Cardiac muscle cell (in vitro differentiated cells and primary cell): ENCODE measurements at regions not wholly inside any gene's neighbourhood (a gene's known extent, or its start where the extent isn't known, plus 50 kb on each side); places are given as distances from the start of the nearest gene placed in this dataset.

ENCODE experiments used
- DNase-seq, 2 donors: peaks; one replicate each; pipeline versions ENCODE4 v3.0.0 to v3.0.0-alpha.2; 2010 to 2017; ENCODE audit warnings: low read depth in 1 of 2, low spot score in 1 of 2
- H3K27ac ChIP-seq: fragments of 200-600 bp; sonication (generic); 2 replicates; pipeline ENCODE4 v1.5.1; 2016
- H3K27me3 ChIP-seq: fragments of 200-600 bp; sonication (generic); 2 replicates; pipeline ENCODE4 v1.6.0; 2016; ENCODE audit warnings: control low read depth
- H3K36me3 ChIP-seq: fragments of 200-600 bp; sonication (generic); 2 replicates; pipeline ENCODE4 v1.5.1; 2016; ENCODE audit warnings: control low read depth
- H3K4me1 ChIP-seq: fragments of 200-600 bp; sonication (generic); 2 replicates; pipeline ENCODE4 v1.8.1; 2017; ENCODE audit warnings: low read depth, mild to moderate bottlenecking, mixed run types
- H3K4me3 ChIP-seq: fragments of 200-600 bp; sonication (generic); 2 replicates; pipeline ENCODE4 v1.5.1; 2016; ENCODE audit warnings: mild to moderate bottlenecking
- H3K9me3 ChIP-seq: fragments of 200-600 bp; sonication (generic); 2 replicates; pipeline ENCODE4 v1.5.1; 2017; ENCODE audit warnings: low read depth, mild to moderate bottlenecking, control low read depth
- CTCF ChIP-seq: IDR thresholded peaks from 2 replicates; pipeline ENCODE4 v1.5.1; 2012; ENCODE audit warnings: low read depth, mild to moderate bottlenecking, low read length

GRCh38 chr10:18786478-18786877 lies 127.2 kb downstream of the ARL5B start:
- Histone ChIP-seq H3K27me3 (no peaks in the 10 kb centered on the region), H3K4me3 (no peak overlapping the region), H3K27ac (no peak overlapping the region), H3K4me1 (no peaks in the 10 kb centered on the region), H3K36me3 (no peaks in the 10 kb centered on the region), H3K9me3 (no peaks in the 10 kb centered on the region)
- no peak for TF ChIP-seq CTCF
- DNase-seq = no peak

- Histone ChIP-seq H3K36me3 (no peaks in the 10 kb centered on the region), H3K27ac (no peak overlapping the region), H3K9me3 (no peaks in the 10 kb centered on the region), H3K4me3 (no peak overlapping the region), H3K27me3 (no peaks in the 10 kb centered on the region), H3K4me1 (no peaks in the 10 kb centered on the region)
- peak; percentile 5 to 19 for DNase-seq
- TF ChIP-seq CTCF = peak; percentile 7
Observed at GRCh38 chr10:18793951-18794350, 134.7 kb downstream of the ARL5B start.

GRCh38 chr10:18795549-18795948 lies 136.3 kb downstream of the ARL5B start:
- no peak overlapping the region for H3K4me3 ChIP-seq
- H3K27ac ChIP-seq = no peak overlapping the region
- TF ChIP-seq CTCF = no peak
- no peaks in the 10 kb centered on the region for H3K4me1 ChIP-seq
- H3K36me3 ChIP-seq = no peaks in the 10 kb centered on the region
- H3K9me3 ChIP-seq = no peaks in the 10 kb centered on the region
- H3K27me3 ChIP-seq = no peaks in the 10 kb centered on the region
- DNase-seq = no peak

GRCh38 chr10:18797286-18797685 lies 138.1 kb downstream of the ARL5B start:
- Histone ChIP-seq H3K4me1 (no peaks in the 10 kb centered on the region), H3K27me3 (no peaks in the 10 kb centered on the region), H3K27ac (no peak overlapping the region), H3K4me3 (no peak overlapping the region), H3K36me3 (no peaks in the 10 kb centered on the region), H3K9me3 (no peaks in the 10 kb centered on the region)
- DNase-seq = no peak
- no peak for TF ChIP-seq CTCF

GRCh38 chr10:18822156-18822555 lies 162.9 kb downstream of the ARL5B start:
- TF ChIP-seq CTCF = no peak
- Histone ChIP-seq H3K4me3 (no peak overlapping the region), H3K36me3 (no peaks in the 10 kb centered on the region), H3K27ac (no peak overlapping the region), H3K27me3 (no peaks in the 10 kb centered on the region), H3K9me3 (no peaks in the 10 kb centered on the region), H3K4me1 (no peaks in the 10 kb centered on the region)
- peak; percentile 9 to 78 for DNase-seq

GRCh38 chr10:18829259-18829658 lies 170.0 kb downstream of the ARL5B start:
- DNase-seq = no peak
- no peaks in the 10 kb centered on the region for H3K36me3 ChIP-seq

More at GRCh38 chr10:18829259-18829658, 170.0 kb downstream of the ARL5B start:
- H3K4me3 ChIP-seq = no peak overlapping the region
- H3K27me3 ChIP-seq = no peaks in the 10 kb centered on the region
- no peak overlapping the region for H3K27ac ChIP-seq
- no peak for TF ChIP-seq CTCF
- no peaks in the 10 kb centered on the region for H3K9me3 ChIP-seq
- H3K4me1 ChIP-seq = no peaks in the 10 kb centered on the region
